ENCODE measurements at regions not wholly inside any gene's neighbourhood (a gene's known extent, or its start where the extent isn't known, plus 50 kb on each side); places are given as distances from the start of the nearest gene placed in this dataset.

- BruUV-seq (replicated peaks) = no TSS peak
- Histone ChIP-seq H3K4me1 (ENCODE audit: control insufficient read depth, extremely low read depth, insufficient read depth, low read length) (no peaks in the 10 kb centered on the region), H3K9ac (replicated peaks; ENCODE audit: extremely low read depth, insufficient read depth, low read length) (no peak overlapping the region), H2AFZ (ENCODE audit: low read depth, low read length) (no peak overlapping the region), H4K20me1 (replicated peaks; ENCODE audit: control insufficient read depth, extremely low read depth, insufficient read depth, low read length) (no peaks in the 10 kb centered on the region), H3K36me3 (ENCODE audit: control insufficient read depth in 2 of 2, extremely low read depth in 1 of 2, insufficient read depth in 2 of 2, low read length in 2 of 2) (no peaks in the 10 kb centered on the region), H3K9me3 (replicated peaks; ENCODE audit: control insufficient read depth, insufficient read depth, low read length) (no peaks in the 10 kb centered on the region), H3K4me2 (ENCODE audit: insufficient read depth, low read length) (no peak overlapping the region), H3K27me3 (ENCODE audit: control insufficient read depth in 2 of 2, insufficient read depth in 2 of 2, low read length in 2 of 2) (no peaks in the 10 kb centered on the region), H3K9me1 (replicated peaks; ENCODE audit: control insufficient read depth, extremely low read depth, insufficient read depth, low read length) (no peaks in the 10 kb centered on the region), H3K79me2 (ENCODE audit: control insufficient read depth, insufficient read depth, low read length) (no peaks in the 10 kb centered on the region), H3K4me3 (replicated peaks in 1 of 3; ENCODE audit: insufficient read depth in 1 of 3, low read depth in 1 of 3, low read length in 3 of 3) (no peak overlapping the region), H3K27ac (ENCODE audit: insufficient read depth, low read depth, low read length) (no peak overlapping the region)
- CTCF ChIA-PET = no interaction called here
- DNase-seq (ENCODE audit: low read depth, low spot score) (no peak), FAIRE-seq (no peak)
- TF ChIP-seq POLR2A (IDR thresholded peaks at IDR 0.05; ENCODE audit: low read depth, low read length) = no peak
- no peak for TF ChIP-seq CTCF (IDR thresholded peaks at IDR 0.05; ENCODE audit: extremely low read depth in 1 of 2, insufficient read depth in 1 of 2, low read depth in 1 of 2, low read length in 2 of 2)
- no peak for TF ChIP-seq GATA2 (IDR thresholded peaks at IDR 0.05; ENCODE audit: insufficient read depth, insufficient read length, low read depth, low read length)
- TF ChIP-seq EZH2 (IDR thresholded peaks at IDR 0.05; ENCODE audit: borderline replicate concordance, low read depth, low read length, severe bottlenecking) = no peak
- TF ChIP-seq JUN (IDR thresholded peaks at IDR 0.05; ENCODE audit: borderline replicate concordance, insufficient read depth, insufficient read length, low read depth) = no peak
- TF ChIP-seq FOS (IDR thresholded peaks at IDR 0.05; ENCODE audit: borderline replicate concordance, insufficient read depth, low read length) = no peak
- TF ChIP-seq MAX (IDR thresholded peaks at IDR 0.05; ENCODE audit: insufficient read depth, insufficient read length) = no peak
- no peak for TF ChIP-seq POLR2AphosphoS5 (IDR thresholded peaks at IDR 0.05; ENCODE audit: insufficient read depth, low read depth, low read length)
- TF ChIP-seq MYC (IDR thresholded peaks at IDR 0.05; ENCODE audit: low read depth, low read length) = no peak
- POLR2A ChIA-PET = no interaction called here
- dilution Hi-C loops (cut with MboI; ENCODE audit: extremely low pct_ligation_motif_present, low sequenced_read_pairs) = no loop called here
- intact Hi-C loops (cut with micrococcal nuclease) = no loop called here
These were observed 1643.0 kb upstream of the CDH6 start for GRCh38 chr5:29550523-29550922.

Measured in endothelial cell of umbilical vein (primary cell).